ENCODE measurements at regions not wholly inside any gene's neighbourhood (a gene's known extent, or its start where the extent isn't known, plus 50 kb on each side); places are given as distances from the start of the nearest gene placed in this dataset.
A peak's percentile ranks its signal among the peaks of the same experiment; 100 is the strongest.

- H3K36me3 ChIP-seq (ENCODE audit: control insufficient read depth, insufficient read depth, low read length) = no peaks in the 10 kb centered on the region
- H3K27ac ChIP-seq (ENCODE audit: insufficient read depth, low read length) = no peak overlapping the region
- no peak overlapping the region for H2AFZ ChIP-seq (ENCODE audit: low read length)
- DNase-seq (ENCODE audit: low read depth in 2 of 2) = no peak
- no peaks in the 10 kb centered on the region for H3K9me3 ChIP-seq (ENCODE audit: control insufficient read depth, insufficient read depth, low read depth, low read length)
- peaks cover 13% of the 10 kb centered on the region for H3K27me3 ChIP-seq (ENCODE audit: control insufficient read depth, insufficient read depth, low read length)
- H4K20me1 ChIP-seq (ENCODE audit: control insufficient read depth, extremely low read depth, insufficient read depth, low read length) = no peaks in the 10 kb centered on the region
- H3K79me2 ChIP-seq (ENCODE audit: control insufficient read depth, insufficient read depth, low read length) = no peaks in the 10 kb centered on the region
- H3K9ac ChIP-seq (ENCODE audit: insufficient read depth, low read length) = no peak overlapping the region
- TF ChIP-seq CTCF (conservative IDR thresholded peaks at IDR 0.05 in 1 of 2, IDR thresholded peaks at IDR 0.05 in 1 of 2; ENCODE audit: low read depth in 1 of 2, low read length in 2 of 2) = no peak
- no peak overlapping the region for H3K4me3 ChIP-seq (replicated peaks in 1 of 4; ENCODE audit: control extremely low read depth in 1 of 4, insufficient read depth in 1 of 4, low read depth in 3 of 4, low read length in 4 of 4)
- H3K4me2 ChIP-seq (ENCODE audit: extremely low read depth, insufficient read depth, low read length) = no peak overlapping the region
- H3K4me1 ChIP-seq (ENCODE audit: control insufficient read depth, extremely low read depth, insufficient read depth, low read length) = no peaks in the 10 kb centered on the region
These were observed 348.4 kb downstream of the RPS24 start for GRCh38 chr10:78382047-78382446.

GRCh38 chr10:78382772-78383171 lies 349.1 kb downstream of the RPS24 start:
- H3K27me3 ChIP-seq (ENCODE audit: control insufficient read depth, insufficient read depth, low read length) = peaks cover 13% of the 10 kb centered on the region
- H3K4me3 ChIP-seq (replicated peaks in 1 of 4; ENCODE audit: control extremely low read depth in 1 of 4, insufficient read depth in 1 of 4, low read depth in 3 of 4, low read length in 4 of 4) = no peak overlapping the region
- H3K79me2 ChIP-seq (ENCODE audit: control insufficient read depth, insufficient read depth, low read length) = no peaks in the 10 kb centered on the region
- TF ChIP-seq CTCF (conservative IDR thresholded peaks at IDR 0.05 in 1 of 2, IDR thresholded peaks at IDR 0.05 in 1 of 2; ENCODE audit: low read depth in 1 of 2, low read length in 2 of 2) (no peak), EZH2 (IDR thresholded peaks at IDR 0.05; ENCODE audit: low read length, missing control alignments) (no peak)
- no peak for DNase-seq (ENCODE audit: low read depth in 2 of 2)
- H3K9me3 ChIP-seq (ENCODE audit: control insufficient read depth, insufficient read depth, low read depth, low read length) = no peaks in the 10 kb centered on the region
- H3K27ac ChIP-seq (ENCODE audit: insufficient read depth, low read length) = no peak overlapping the region
- H3K4me1 ChIP-seq (ENCODE audit: control insufficient read depth, extremely low read depth, insufficient read depth, low read length) = no peaks in the 10 kb centered on the region
- no peak overlapping the region for H3K9ac ChIP-seq (ENCODE audit: insufficient read depth, low read length)
- no peak overlapping the region for H2AFZ ChIP-seq (ENCODE audit: low read length)
- no peak overlapping the region for H3K4me2 ChIP-seq (ENCODE audit: extremely low read depth, insufficient read depth, low read length)
- no peaks in the 10 kb centered on the region for H3K36me3 ChIP-seq (ENCODE audit: control insufficient read depth, insufficient read depth, low read length)
- no peaks in the 10 kb centered on the region for H4K20me1 ChIP-seq (ENCODE audit: control insufficient read depth, extremely low read depth, insufficient read depth, low read length)

- Histone ChIP-seq H3K4me2 (ENCODE audit: extremely low read depth, insufficient read depth, low read length) (no peak overlapping the region), H3K4me3 (replicated peaks in 1 of 4; ENCODE audit: control extremely low read depth in 1 of 4, insufficient read depth in 1 of 4, low read depth in 3 of 4, low read length in 4 of 4) (no peak overlapping the region), H2AFZ (ENCODE audit: low read length) (no peak overlapping the region), H3K9ac (ENCODE audit: insufficient read depth, low read length) (no peak overlapping the region), H3K27ac (ENCODE audit: insufficient read depth, low read length) (no peak overlapping the region), H3K27me3 (ENCODE audit: control insufficient read depth, insufficient read depth, low read length) (peaks cover 10% of the 10 kb centered on the region), H3K9me3 (ENCODE audit: control insufficient read depth, insufficient read depth, low read depth, low read length) (no peaks in the 10 kb centered on the region), H4K20me1 (ENCODE audit: control insufficient read depth, extremely low read depth, insufficient read depth, low read length) (no peaks in the 10 kb centered on the region), H3K4me1 (ENCODE audit: control insufficient read depth, extremely low read depth, insufficient read depth, low read length) (no peaks in the 10 kb centered on the region), H3K36me3 (ENCODE audit: control insufficient read depth, insufficient read depth, low read length) (no peaks in the 10 kb centered on the region), H3K79me2 (ENCODE audit: control insufficient read depth, insufficient read depth, low read length) (no peaks in the 10 kb centered on the region)
- TF ChIP-seq EZH2 (IDR thresholded peaks at IDR 0.05; ENCODE audit: low read length, missing control alignments) (no peak), CTCF (conservative IDR thresholded peaks at IDR 0.05 in 1 of 2, IDR thresholded peaks at IDR 0.05 in 1 of 2; ENCODE audit: low read depth in 1 of 2, low read length in 2 of 2) (no peak)
- DNase-seq (ENCODE audit: low read depth in 2 of 2) = peak in 1 of 2 donors; percentile 39
These were observed 349.9 kb downstream of the RPS24 start for GRCh38 chr10:78383378-78384048.
